PC-9 (cell line): ENCODE measurements at regions not wholly inside any gene's neighbourhood (a gene's known extent, or its start where the extent isn't known, plus 50 kb on each side); places are given as distances from the start of the nearest gene placed in this dataset.
"Not testable (repeated sequence)": the region's sequence is repeated elsewhere in the genome, so short reads cannot be mapped to it uniquely, and the experiment has no call there.

Experiments used
- BruUV-seq: library from RNA; stranded (reverse); fragments of 400-500 nt; replicated peaks from 2 replicates; lab custom pipeline; 2021; lab: Mats Ljungman, UMichigan
- CTCF ChIA-PET: fragments of 300-600 bp; sonication (Branson Sonifier 250); formaldehyde crosslinking; loops from one replicate; lab custom pipeline; 2022; ENCODE audit warnings: antibody characterized with exemption; lab: Charles Lee
- POLR2A ChIA-PET: fragments of 300-600 bp; sonication (Branson Sonifier 250); formaldehyde crosslinking; loops from one replicate; lab custom pipeline; 2022; ENCODE audit warnings: antibody characterized with exemption; ENCODE audit not compliant: unreplicated experiment; lab: Charles Lee
- DNase-seq, 2 experiments: peaks; one replicate each; pipeline versions ENCODE4 v3.0.0 to v3.0.0-alpha.2; 2015 to 2022; ENCODE audit warnings: mixed read lengths in 1 of 2
- H2AFZ ChIP-seq: fragments of 200-600 bp; sonication (generic); 2 replicates; pipeline ENCODE4 v1.8.1; 2017; ENCODE audit warnings: antibody characterized with exemption
- H3F3A ChIP-seq: fragments of 200-600 bp; sonication (generic); 2 replicates; pipeline ENCODE4 v1.8.1; 2017; ENCODE audit warnings: antibody characterized with exemption, mild to moderate bottlenecking, low read depth; ENCODE audit not compliant: insufficient read depth
- H3K27ac ChIP-seq: fragments of 200-600 bp; sonication (generic); 2 replicates; pipeline ENCODE4 v1.6.1; 2016; ENCODE audit warnings: mixed run types
- H3K27me3 ChIP-seq: fragments of 200-600 bp; sonication (generic); 2 replicates; pipeline ENCODE4 v1.6.1; 2016; ENCODE audit warnings: low read depth, mixed run types; ENCODE audit not compliant: insufficient read depth
- H3K36me3 ChIP-seq: fragments of 200-600 bp; sonication (generic); 2 replicates; pipeline ENCODE4 v1.6.1; 2016; ENCODE audit warnings: low read depth, mixed run types
- H3K4me1 ChIP-seq: fragments of 200-600 bp; sonication (generic); replicated peaks from 2 replicates; pipeline ENCODE4 v1.6.1; 2016; ENCODE audit warnings: mixed run types; ENCODE audit not compliant: insufficient read depth
- H3K4me2 ChIP-seq: fragments of 200-600 bp; sonication (generic); 2 replicates; pipeline ENCODE4 v1.6.1; 2017; ENCODE audit warnings: mixed run types
- H3K4me3 ChIP-seq: fragments of 200-600 bp; sonication (generic); 2 replicates; pipeline ENCODE4 v1.6.1; 2016; ENCODE audit warnings: mixed run types
- H3K79me2 ChIP-seq: fragments of 200-600 bp; sonication (generic); 2 replicates; pipeline ENCODE4 v1.6.1; 2017; ENCODE audit warnings: low read depth, mixed run types
- H3K9me2 ChIP-seq: fragments of 200-600 bp; sonication (generic); 2 replicates; pipeline ENCODE4 v1.8.1; 2017; ENCODE audit warnings: mild to moderate bottlenecking; ENCODE audit not compliant: insufficient read depth
- H3K9me3 ChIP-seq: fragments of 200-600 bp; sonication (generic); 2 replicates; pipeline ENCODE4 v1.8.1; 2016; ENCODE audit warnings: low read depth; ENCODE audit not compliant: insufficient read depth
- H4K20me1 ChIP-seq: fragments of 200-600 bp; sonication (generic); 2 replicates; pipeline ENCODE4 v1.8.1; 2017; ENCODE audit not compliant: insufficient read depth
- CTCF ChIP-seq: fragments of 200-600 bp; sonication (generic); conservative IDR thresholded peaks from 2 replicates; pipeline ENCODE4 v1.6.1; 2017; ENCODE audit warnings: mixed run types, antibody characterized with exemption, mild to moderate bottlenecking, moderate library complexity
- intact Hi-C: fragments of 100-400 bp; cut with micrococcal nuclease; formaldehyde crosslinking; loops from one replicate; pipeline ENCODE4 v1.10.0; 2022; ENCODE audit not compliant: unreplicated experiment

GRCh38 chr10:47646686-47647273 is 116.6 kb downstream of the SYT15B start:
- H3K4me2 ChIP-seq, H3K4me1 ChIP-seq, H3K36me3 ChIP-seq, H3K9me3 ChIP-seq, H2AFZ ChIP-seq, H3K4me3 ChIP-seq, H3K27ac ChIP-seq, H3K79me2 ChIP-seq, intact Hi-C loops, H4K20me1 ChIP-seq, POLR2A ChIA-PET, H3F3A ChIP-seq, BruUV-seq, CTCF ChIA-PET, H3K27me3 ChIP-seq, H3K9me2 ChIP-seq: not testable (repeated sequence)
- peak; percentile 17 to 37 for DNase-seq
- peak; percentile 74 for TF ChIP-seq CTCF

GRCh38 chr10:47626975-47627374 is 103.5 kb upstream of the AGAP9 start:
- BruUV-seq = not testable (repeated sequence)

GRCh38 chr10:47622719-47623118 is 99.3 kb upstream of the AGAP9 start:
- H3K4me3 ChIP-seq, H3K27ac ChIP-seq, H3K4me1 ChIP-seq, intact Hi-C loops, H3K27me3 ChIP-seq, BruUV-seq, H3K4me2 ChIP-seq, H3K36me3 ChIP-seq, POLR2A ChIA-PET, H4K20me1 ChIP-seq, DNase-seq, H2AFZ ChIP-seq, H3K9me2 ChIP-seq, H3F3A ChIP-seq, H3K9me3 ChIP-seq, H3K79me2 ChIP-seq, CTCF ChIA-PET: not testable (repeated sequence)

More at GRCh38 chr10:47626975-47627374, 103.5 kb upstream of the AGAP9 start:
- H3K4me1 ChIP-seq, H2AFZ ChIP-seq, H4K20me1 ChIP-seq, H3K9me3 ChIP-seq, H3K79me2 ChIP-seq, H3K27me3 ChIP-seq, POLR2A ChIA-PET, H3F3A ChIP-seq, H3K4me2 ChIP-seq, H3K27ac ChIP-seq, intact Hi-C loops, DNase-seq, H3K4me3 ChIP-seq, H3K36me3 ChIP-seq, H3K9me2 ChIP-seq, CTCF ChIA-PET: not testable (repeated sequence)

- H3K4me3 ChIP-seq, BruUV-seq, H4K20me1 ChIP-seq, H3K4me2 ChIP-seq, H3K27ac ChIP-seq, intact Hi-C loops, CTCF ChIA-PET, H3K9me3 ChIP-seq, H3K9me2 ChIP-seq, H3K36me3 ChIP-seq, H3K27me3 ChIP-seq, H3F3A ChIP-seq, H3K4me1 ChIP-seq, H2AFZ ChIP-seq, H3K79me2 ChIP-seq, POLR2A ChIA-PET: not testable (repeated sequence)
- peak; percentile 18 to 37 for DNase-seq
- TF ChIP-seq CTCF = peak; percentile 54
Observed at GRCh38 chr10:47619300-47620012, 96.0 kb upstream of the AGAP9 start.

- H3K4me2 ChIP-seq, DNase-seq, BruUV-seq, H3K4me1 ChIP-seq, H3K27me3 ChIP-seq, H3K4me3 ChIP-seq, H3K79me2 ChIP-seq, H3K27ac ChIP-seq, POLR2A ChIA-PET, H2AFZ ChIP-seq, H4K20me1 ChIP-seq, H3K9me3 ChIP-seq, H3K9me2 ChIP-seq, CTCF ChIA-PET, intact Hi-C loops, H3F3A ChIP-seq, H3K36me3 ChIP-seq: not testable (repeated sequence)
Observed at GRCh38 chr10:47609311-47609710, 85.9 kb upstream of the AGAP9 start.
